OCI-LY1 (cell line): ENCODE measurements at regions not wholly inside any gene's neighbourhood (a gene's known extent, or its start where the extent isn't known, plus 50 kb on each side); places are given as distances from the start of the nearest gene placed in this dataset.

ENCODE experiments used
- H2AFZ ChIP-seq: fragments of 200-600 bp; sonication (generic), shearing (Covaris generic); 2 replicates; pipeline ENCODE4 v1.6.0; 2014; ENCODE audit warnings: antibody characterized with exemption, mild to moderate bottlenecking, low read length
- H3F3A ChIP-seq: fragments of 200-600 bp; sonication (generic), shearing (Covaris generic); 2 replicates; pipeline ENCODE4 v1.6.0; 2014; ENCODE audit warnings: mild to moderate bottlenecking, antibody characterized with exemption, low read length, moderate library complexity; ENCODE audit not compliant: insufficient read depth
- H3K27ac ChIP-seq: fragments of 200-600 bp; sonication (generic); 2 replicates; pipeline ENCODE4 v1.5.1; 2014; ENCODE audit warnings: low read length, mixed run types, mild to moderate bottlenecking, low read depth; ENCODE audit not compliant: poor library complexity, severe bottlenecking
- H3K27me3 ChIP-seq: fragments of 200-600 bp; sonication (generic); 2 replicates; pipeline ENCODE4 v1.6.0; 2014; ENCODE audit warnings: antibody characterized with exemption, mild to moderate bottlenecking, low read length, moderate library complexity; ENCODE audit not compliant: insufficient read depth
- H3K36me3 ChIP-seq: fragments of 200-600 bp; sonication (generic); 2 replicates; pipeline ENCODE4 v1.6.1; 2014; ENCODE audit warnings: mild to moderate bottlenecking, antibody characterized with exemption, low read length, moderate library complexity, mixed read lengths; ENCODE audit not compliant: insufficient read depth
- H3K4me1 ChIP-seq: fragments of 200-600 bp; sonication (generic); 2 replicates; pipeline ENCODE4 v1.5.1; 2014; ENCODE audit warnings: mild to moderate bottlenecking, low read length, moderate library complexity; ENCODE audit not compliant: insufficient read depth, severe bottlenecking
- H3K4me2 ChIP-seq: fragments of 200-600 bp; sonication (generic), shearing (Covaris generic); 2 replicates; pipeline ENCODE4 v1.6.1; 2014; ENCODE audit warnings: low read length
- H3K4me3 ChIP-seq: fragments of 200-600 bp; sonication (generic); 2 replicates; pipeline ENCODE4 v1.5.1; 2014; ENCODE audit warnings: low read length, low read depth, mild to moderate bottlenecking, mixed read lengths; ENCODE audit not compliant: poor library complexity, severe bottlenecking
- H3K79me2 ChIP-seq: fragments of 200-600 bp; shearing (Covaris generic); 2 replicates; pipeline ENCODE4 v1.6.1; 2016; ENCODE audit warnings: mixed run types, low read length, mixed read lengths; ENCODE audit not compliant: insufficient read depth
- H3K9ac ChIP-seq: fragments of 200-600 bp; sonication (generic), shearing (Covaris generic); 2 replicates; pipeline ENCODE4 v1.6.1; 2014; ENCODE audit warnings: mild to moderate bottlenecking, low read length, mixed read lengths
- H3K9me2 ChIP-seq: fragments of 200-600 bp; sonication (generic), shearing (Covaris generic); 2 replicates; pipeline ENCODE4 v1.6.1; 2014; ENCODE audit warnings: low read depth, mild to moderate bottlenecking, low read length, mixed read lengths
- H3K9me3 ChIP-seq: fragments of 200-600 bp; shearing (Covaris generic); 2 replicates; pipeline ENCODE4 v1.6.1; 2014; ENCODE audit warnings: low read length, mixed read lengths
- H4K20me1 ChIP-seq: fragments of 200-600 bp; sonication (generic), shearing (Covaris generic); 2 replicates; pipeline ENCODE4 v1.6.0; 2016; ENCODE audit warnings: mild to moderate bottlenecking, low read length; ENCODE audit not compliant: insufficient read depth
- CTCF ChIP-seq: fragments of 200-600 bp; sonication (generic), shearing (Covaris generic); IDR thresholded peaks from 2 replicates; pipeline ENCODE4 v1.5.1; 2017; ENCODE audit warnings: mild to moderate bottlenecking, antibody characterized with exemption, low read length, moderate library complexity, mixed read lengths
- EZH2 ChIP-seq: fragments of 200-600 bp; sonication (generic), shearing (Covaris generic); IDR thresholded peaks from 2 replicates; pipeline ENCODE4 v1.8.0; 2017; ENCODE audit warnings: borderline replicate concordance, mixed run types, mild to moderate bottlenecking, antibody characterized with exemption, low read length, moderate library complexity, mixed read lengths

GRCh38 chr15:81939604-81940440 lies 106.0 kb downstream of the MEX3B start:
- H3K27ac ChIP-seq = no peak overlapping the region

DNA sequence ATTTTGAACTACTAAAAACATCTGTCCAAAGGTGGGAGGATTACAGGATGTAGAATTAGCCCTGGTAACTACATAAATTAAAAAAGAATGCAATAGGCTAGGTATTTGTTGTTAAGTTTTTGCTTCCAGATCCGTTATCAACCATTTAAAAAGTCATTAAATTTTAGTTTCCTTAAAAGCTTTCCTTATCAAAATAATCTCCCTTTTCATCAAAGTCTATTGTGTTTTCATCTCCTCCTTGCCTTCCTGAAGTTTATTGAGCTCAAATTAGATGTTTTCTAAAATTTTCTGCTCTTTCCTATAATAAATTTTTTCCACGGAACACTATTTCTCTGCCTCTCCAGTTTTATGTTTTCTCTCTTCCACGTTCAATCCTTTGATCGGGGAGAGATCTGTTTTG lies 108.6 kb downstream of the MEX3B start:
- no peaks in the 10 kb centered on the region for H3K36me3 ChIP-seq
- no peak overlapping the region for H3K4me3 ChIP-seq
- no peak for TF ChIP-seq CTCF
- no peak for TF ChIP-seq EZH2
- H3K27ac ChIP-seq = no peak overlapping the region
- no peaks in the 10 kb centered on the region for H3K27me3 ChIP-seq
- H3K9me3 ChIP-seq = no peaks in the 10 kb centered on the region
- no peak overlapping the region for H3K9ac ChIP-seq
- no peaks in the 10 kb centered on the region for H3K4me1 ChIP-seq
- no peaks in the 10 kb centered on the region for H3K9me2 ChIP-seq
- no peaks in the 10 kb centered on the region for H4K20me1 ChIP-seq
- no peak overlapping the region for H3K4me2 ChIP-seq
- no peaks in the 10 kb centered on the region for H3K79me2 ChIP-seq
- no peaks in the 10 kb centered on the region for H3F3A ChIP-seq
- no peak overlapping the region for H2AFZ ChIP-seq

More at GRCh38 chr15:81939604-81940440, 106.0 kb downstream of the MEX3B start:
- Histone ChIP-seq H3K9ac (no peak overlapping the region), H3F3A (no peaks in the 10 kb centered on the region), H3K4me1 (no peaks in the 10 kb centered on the region), H3K9me3 (no peaks in the 10 kb centered on the region), H3K4me2 (no peak overlapping the region), H3K27me3 (no peaks in the 10 kb centered on the region), H4K20me1 (no peaks in the 10 kb centered on the region), H3K9me2 (no peaks in the 10 kb centered on the region), H3K36me3 (no peaks in the 10 kb centered on the region), H3K79me2 (no peaks in the 10 kb centered on the region), H3K4me3 (no peak overlapping the region), H2AFZ (no peak overlapping the region)
- TF ChIP-seq CTCF (peak; percentile 78), EZH2 (no peak)

- Histone ChIP-seq H4K20me1 (no peaks in the 10 kb centered on the region), H2AFZ (no peak overlapping the region), H3K9me2 (no peaks in the 10 kb centered on the region), H3F3A (no peaks in the 10 kb centered on the region), H3K4me3 (no peak overlapping the region), H3K4me2 (no peak overlapping the region), H3K4me1 (no peaks in the 10 kb centered on the region), H3K79me2 (no peaks in the 10 kb centered on the region), H3K36me3 (no peaks in the 10 kb centered on the region), H3K9ac (no peak overlapping the region), H3K9me3 (no peaks in the 10 kb centered on the region), H3K27ac (no peak overlapping the region), H3K27me3 (no peaks in the 10 kb centered on the region)
- TF ChIP-seq CTCF (no peak), EZH2 (no peak)
Observed at GRCh38 chr15:81930582-81931369, 115.0 kb downstream of the MEX3B start.
